ENCODE measurements at regions not wholly inside any gene's neighbourhood (a gene's known extent, or its start where the extent isn't known, plus 50 kb on each side); places are given as distances from the start of the nearest gene placed in this dataset.

GRCh38 chr9:106502930-106503329, 360.0 kb upstream of the ZNF462 start:
- no peak overlapping the region for H3K4me3 ChIP-seq (ENCODE audit: low read depth, low read length)
- TF ChIP-seq CTCF (conservative IDR thresholded peaks at IDR 0.05; ENCODE audit: low read depth, low read length), result no peak
- no peak for DNase-seq (ENCODE audit: low read depth)

GRCh38 chr9:106503759-106504158, 359.2 kb upstream of the ZNF462 start:
- no peak for DNase-seq (ENCODE audit: low read depth)
- no peak overlapping the region for H3K4me3 ChIP-seq (ENCODE audit: low read depth, low read length)
- TF ChIP-seq CTCF (conservative IDR thresholded peaks at IDR 0.05; ENCODE audit: low read depth, low read length), result no peak

- no peak overlapping the region for H3K4me3 ChIP-seq (ENCODE audit: low read depth, low read length)
- DNase-seq (ENCODE audit: low read depth), result no peak
- TF ChIP-seq CTCF (conservative IDR thresholded peaks at IDR 0.05; ENCODE audit: low read depth, low read length), result no peak
Observed at GRCh38 chr9:106526716-106527204, 336.2 kb upstream of the ZNF462 start.

GRCh38 chr9:106528158-106528557, 334.8 kb upstream of the ZNF462 start:
- DNase-seq (ENCODE audit: low read depth), result no peak
- H3K4me3 ChIP-seq (ENCODE audit: low read depth, low read length), result no peak overlapping the region
- no peak for TF ChIP-seq CTCF (conservative IDR thresholded peaks at IDR 0.05; ENCODE audit: low read depth, low read length)

- H3K4me3 ChIP-seq (ENCODE audit: low read depth, low read length), result no peak overlapping the region
- no peak for TF ChIP-seq CTCF (conservative IDR thresholded peaks at IDR 0.05; ENCODE audit: low read depth, low read length)
- no peak for DNase-seq (ENCODE audit: low read depth)
Observed at GRCh38 chr9:106529616-106530015, 333.4 kb upstream of the ZNF462 start.

GRCh38 chr9:106531491-106531890, 331.5 kb upstream of the ZNF462 start:
- no peak for TF ChIP-seq CTCF (conservative IDR thresholded peaks at IDR 0.05; ENCODE audit: low read depth, low read length)
- H3K4me3 ChIP-seq (ENCODE audit: low read depth, low read length), result no peak overlapping the region
- DNase-seq (ENCODE audit: low read depth), result no peak

GRCh38 chr9:106532306-106533015, 330.5 kb upstream of the ZNF462 start:
- TF ChIP-seq CTCF (conservative IDR thresholded peaks at IDR 0.05; ENCODE audit: low read depth, low read length), result no peak
- DNase-seq (ENCODE audit: low read depth), result no peak

More at GRCh38 chr9:106532306-106533015, 330.5 kb upstream of the ZNF462 start:
- H3K4me3 ChIP-seq (ENCODE audit: low read depth, low read length), result no peak overlapping the region
